GM04504 (cell line): ENCODE measurements at regions not wholly inside any gene's neighbourhood (a gene's known extent, or its start where the extent isn't known, plus 50 kb on each side); places are given as distances from the start of the nearest gene placed in this dataset.

ENCODE experiments used
- DNase-seq: peaks from one replicate; pipeline ENCODE4 v3.0.0-alpha.2; 2012; ENCODE audit warnings: low read depth

DNA sequence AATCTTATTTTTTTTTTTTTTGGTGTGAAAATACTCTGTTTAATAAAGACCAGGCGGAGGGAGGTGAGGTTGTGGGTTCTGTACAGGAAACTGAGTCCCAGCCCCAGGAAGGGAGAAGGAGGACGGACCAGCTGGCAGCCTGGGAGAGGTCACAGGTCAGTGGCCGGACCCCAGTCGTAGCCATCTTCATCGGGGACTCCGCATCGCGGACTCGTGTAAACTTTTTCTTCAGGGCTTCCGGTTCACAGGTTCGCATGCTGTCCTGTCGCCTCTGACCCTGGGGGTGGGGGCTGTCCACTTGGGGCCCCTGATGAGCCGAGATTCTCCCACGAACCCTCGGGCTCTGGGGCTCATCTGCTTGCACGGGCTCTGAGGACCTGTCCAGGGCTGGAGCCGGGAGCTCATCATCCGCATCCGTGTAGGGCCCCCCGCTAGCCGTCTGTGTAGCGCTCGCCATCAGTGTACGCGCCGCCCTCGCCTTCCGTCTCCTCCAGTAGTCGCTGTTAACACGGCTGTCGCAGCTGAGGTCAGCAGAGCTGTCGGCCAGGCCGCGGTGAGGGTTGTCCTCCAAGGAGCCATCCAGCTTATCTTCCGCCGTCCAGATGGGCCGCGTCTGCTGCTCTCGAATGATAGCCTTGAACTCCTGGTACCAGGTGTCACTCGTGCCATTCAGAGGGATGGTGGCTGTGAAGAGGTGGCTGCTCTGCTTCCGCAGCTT is 975.7 kb upstream of the PRMT6 start:
- no peak for DNase-seq

DNA sequence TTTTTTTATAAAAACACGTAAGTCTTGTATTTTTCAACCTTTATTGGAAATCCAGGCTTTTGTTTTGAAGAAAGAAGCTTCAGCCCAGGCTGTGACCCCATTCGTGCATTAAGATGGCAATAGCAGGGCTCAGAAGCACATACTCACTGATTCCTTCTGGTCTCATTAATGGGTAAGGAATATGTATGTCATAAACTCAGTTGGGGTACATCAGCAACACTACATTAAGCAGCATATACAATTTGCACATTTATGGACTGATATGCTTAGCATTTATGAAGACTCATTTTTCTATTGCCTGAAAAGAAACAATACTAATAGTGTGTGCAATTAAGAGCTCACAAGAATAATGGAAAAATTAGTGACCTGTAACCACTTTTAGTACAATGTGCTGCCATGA is 945.4 kb upstream of the PRMT6 start:
- no peak for DNase-seq

GRCh38 chr1:106113851-106114250 is 942.6 kb upstream of the PRMT6 start:
- no peak for DNase-seq

GRCh38 chr1:106120789-106121188 is 935.7 kb upstream of the PRMT6 start:
- no peak for DNase-seq

- no peak for DNase-seq
These were observed 934.7 kb upstream of the PRMT6 start for GRCh38 chr1:106121728-106122127.

GRCh38 chr1:106134561-106134960 is 921.9 kb upstream of the PRMT6 start:
- no peak for DNase-seq

DNA sequence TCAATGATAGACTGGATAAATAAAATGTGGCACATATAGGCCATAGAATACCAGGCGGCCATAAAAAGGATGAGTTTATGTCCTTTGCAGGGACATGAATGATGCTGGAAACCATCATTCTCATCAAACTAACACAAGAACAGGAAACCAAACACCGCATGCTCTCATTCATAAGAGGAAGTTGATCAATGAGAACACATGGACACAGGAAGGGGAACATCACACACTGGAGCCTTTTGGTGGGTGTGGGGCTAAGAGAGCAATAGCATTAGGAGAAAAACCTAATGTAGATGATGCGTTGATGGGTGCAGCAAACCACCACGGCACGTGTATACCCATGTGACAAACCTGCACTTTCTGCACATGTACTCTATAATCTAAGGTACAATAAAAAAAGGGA is 883.4 kb upstream of the PRMT6 start:
- DNase-seq = no peak

GRCh38 chr1:106178791-106179190 is 877.7 kb upstream of the PRMT6 start:
- DNase-seq = no peak

GRCh38 chr1:106181866-106182265 is 874.6 kb upstream of the PRMT6 start:
- DNase-seq = no peak

DNA sequence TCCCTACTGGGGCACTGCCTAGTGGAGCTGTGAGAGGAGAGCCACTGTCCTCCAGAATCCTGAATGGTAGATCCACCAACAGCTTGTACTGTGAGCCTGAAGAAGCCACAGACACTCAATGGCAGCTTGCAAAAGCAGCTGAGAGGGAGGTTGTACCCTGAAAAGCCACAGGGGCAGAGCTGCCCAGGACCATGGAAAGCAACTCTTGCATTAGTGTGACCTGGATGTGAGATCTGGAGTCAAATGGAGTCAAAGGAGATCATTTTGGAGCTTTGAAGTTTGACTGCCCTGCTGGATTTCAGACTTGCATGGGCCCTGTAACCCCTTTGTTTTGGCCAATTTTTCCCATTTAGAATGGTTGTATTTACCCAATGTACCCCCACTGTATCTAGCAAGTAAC is 871.4 kb upstream of the PRMT6 start:
- DNase-seq = no peak

DNA sequence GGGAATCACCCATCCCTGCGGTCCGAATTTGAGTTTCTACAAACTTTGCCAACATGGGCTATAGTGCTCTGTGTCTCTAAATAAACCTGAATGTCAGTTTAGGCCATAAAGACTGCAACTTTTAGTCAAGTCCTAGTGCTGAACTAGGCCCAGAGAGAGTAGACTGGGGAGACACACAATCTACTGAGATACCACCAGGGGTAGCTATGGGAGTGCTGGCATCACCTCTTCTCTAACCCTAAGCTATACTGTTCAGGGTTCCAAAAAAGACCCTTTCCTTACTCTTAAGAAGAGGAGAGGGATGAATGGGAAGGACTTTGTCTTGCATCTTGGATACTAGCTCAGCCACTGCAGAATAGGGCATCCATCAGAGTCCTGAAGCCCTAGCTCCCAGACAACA is 866.7 kb upstream of the PRMT6 start:
- no peak for DNase-seq

DNA sequence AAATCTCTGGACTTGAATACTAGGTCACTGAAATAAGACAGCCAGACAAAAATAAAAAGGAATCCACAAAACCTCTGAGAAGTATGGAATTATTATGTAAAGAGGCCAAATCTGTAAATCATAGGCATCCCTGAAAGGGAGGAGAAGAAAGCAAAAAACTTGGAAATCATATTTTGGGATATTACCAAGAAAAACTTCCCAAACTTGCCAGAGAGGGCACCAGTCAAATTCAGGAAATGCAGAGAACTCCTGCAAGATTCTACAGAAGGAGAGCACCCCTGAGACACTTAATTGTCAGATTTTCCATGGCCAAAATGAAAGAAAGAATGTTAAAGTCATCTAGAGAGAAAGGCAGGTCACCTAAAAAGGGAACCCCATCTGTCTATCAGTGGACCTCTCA is 862.3 kb upstream of the PRMT6 start:
- no peak for DNase-seq

DNA sequence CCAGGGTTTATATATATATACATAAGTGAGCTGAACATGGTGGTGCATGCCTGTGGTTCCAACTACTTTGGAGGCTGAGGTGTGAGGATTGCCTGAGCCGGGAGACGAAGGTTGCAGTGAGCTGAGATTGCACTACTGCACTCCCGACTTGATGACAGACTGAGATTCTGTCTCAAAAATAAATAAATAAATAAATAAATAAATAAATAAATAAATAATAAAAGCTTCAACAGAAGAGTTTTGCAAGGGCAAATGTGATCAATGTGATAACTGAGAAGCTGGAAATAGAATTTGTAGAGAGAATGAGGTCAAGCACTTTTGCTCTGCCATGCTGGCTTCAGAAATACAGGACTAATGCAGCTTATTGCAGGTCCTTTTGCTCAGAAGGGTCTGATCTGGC is 855.8 kb upstream of the PRMT6 start:
- no peak for DNase-seq

GRCh38 chr1:106207185-106207584 is 849.3 kb upstream of the PRMT6 start:
- DNase-seq = no peak

- no peak for DNase-seq
These were observed 838.7 kb upstream of the PRMT6 start for GRCh38 chr1:106217765-106218164.

DNA sequence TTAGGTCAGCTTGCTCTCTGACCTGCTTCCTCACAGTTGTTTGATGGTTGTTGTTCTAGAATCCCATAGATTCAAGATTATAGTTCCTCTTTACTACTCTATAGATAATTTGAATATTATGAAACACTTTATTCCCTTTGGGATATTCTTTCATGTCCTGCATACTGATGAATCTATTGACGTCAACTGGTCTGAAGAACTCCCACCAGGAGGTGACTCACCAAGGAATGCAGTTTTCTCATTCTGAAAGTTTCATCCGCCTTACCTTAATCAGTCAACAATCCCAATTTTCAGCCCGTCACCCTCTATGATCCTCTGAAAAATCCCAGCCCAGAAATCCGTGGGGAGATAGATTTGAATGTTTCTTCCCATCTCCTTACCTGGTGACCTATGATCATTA is 834.1 kb upstream of the PRMT6 start:
- no peak for DNase-seq

- DNase-seq = no peak
These were observed 833.3 kb upstream of the PRMT6 start for GRCh38 chr1:106223213-106223612.

DNA sequence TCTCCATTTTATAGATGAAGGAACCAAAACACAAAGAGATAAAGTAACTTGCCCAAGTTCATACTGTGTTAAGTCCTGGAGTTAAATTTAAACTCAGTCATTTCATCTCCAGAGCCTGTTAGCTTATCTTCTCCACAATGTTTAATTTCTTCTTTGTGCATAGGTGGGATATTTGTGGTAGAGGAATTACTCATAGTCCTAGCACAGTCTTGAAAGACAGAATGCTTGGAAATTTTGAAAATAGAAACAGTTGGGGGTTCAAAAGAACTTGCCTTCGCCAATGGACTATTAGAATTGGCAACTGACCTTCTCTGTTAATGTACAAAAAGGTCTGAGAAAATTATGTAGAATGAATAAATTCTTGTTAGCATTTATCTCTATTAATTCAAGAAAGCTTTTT is 832.0 kb upstream of the PRMT6 start:
- no peak for DNase-seq

DNA sequence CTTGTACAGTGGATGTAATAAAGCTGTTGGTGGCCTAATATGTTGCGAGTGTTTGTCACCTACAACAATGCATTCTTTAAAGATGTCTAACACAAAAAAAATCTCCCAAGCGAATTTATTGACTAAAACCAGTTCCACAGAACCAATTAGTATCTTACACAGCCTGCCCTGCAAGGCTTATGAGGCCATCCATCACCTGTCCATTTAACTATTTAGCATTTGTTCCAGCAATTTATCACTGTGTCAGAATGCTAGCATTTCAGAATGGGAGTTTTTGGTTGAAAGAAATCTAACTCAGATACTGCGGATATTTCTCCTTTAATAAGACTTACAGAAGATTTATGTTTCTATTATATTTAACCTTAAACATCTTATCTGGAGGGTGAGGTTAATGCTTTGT is 831.1 kb upstream of the PRMT6 start:
- DNase-seq = no peak

DNA sequence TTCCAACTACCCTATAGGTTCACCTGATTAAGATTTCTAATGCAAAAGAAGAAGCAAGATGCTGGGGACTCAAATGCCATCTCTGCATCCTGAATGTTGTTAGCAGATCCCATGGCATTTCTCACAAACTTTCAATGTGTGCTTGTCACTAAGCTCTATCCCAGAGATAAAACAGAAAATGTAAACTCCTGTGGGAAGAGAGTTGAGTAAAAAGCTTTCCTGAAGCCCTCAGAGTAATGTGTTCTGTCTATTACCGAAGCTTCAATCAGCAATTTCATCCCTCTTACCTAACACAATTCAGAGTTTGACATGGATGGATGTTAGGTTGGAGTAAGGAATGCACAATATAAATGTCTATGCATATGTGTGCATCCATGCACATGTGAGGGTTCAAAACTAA is 829.9 kb upstream of the PRMT6 start:
- DNase-seq = no peak

GRCh38 chr1:106232128-106232527 is 824.3 kb upstream of the PRMT6 start:
- DNase-seq = no peak

- DNase-seq = no peak
These were observed 823.0 kb upstream of the PRMT6 start for GRCh38 chr1:106233511-106233910.

- no peak for DNase-seq
These were observed 807.1 kb upstream of the PRMT6 start for GRCh38 chr1:106249365-106249764.

- no peak for DNase-seq
These were observed 806.7 kb upstream of the PRMT6 start for GRCh38 chr1:106249810-106250209.

DNA sequence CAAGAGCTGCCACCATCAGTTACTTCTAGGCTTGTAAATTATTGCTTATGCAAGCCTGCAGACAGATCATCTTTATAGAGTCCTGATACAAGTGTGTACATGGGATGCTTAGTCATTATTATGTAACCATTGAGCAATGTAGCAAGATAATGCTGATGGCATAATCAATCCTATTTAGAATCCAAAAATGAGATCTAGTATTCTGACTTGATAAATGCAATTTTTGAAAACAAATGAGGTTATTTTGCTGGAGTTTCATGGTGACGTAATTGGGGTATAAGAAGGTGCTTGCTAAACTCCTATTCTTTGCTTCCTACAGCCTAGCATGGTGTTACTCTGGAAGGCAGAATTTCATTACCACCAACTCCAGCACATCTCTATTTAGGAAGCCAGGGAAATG is 801.7 kb upstream of the PRMT6 start:
- no peak for DNase-seq
